Inflammatory macrophage treated with lipopolysaccharide for 1 hour (primary cell): ENCODE measurements at regions not wholly inside any gene's neighbourhood (a gene's known extent, or its start where the extent isn't known, plus 50 kb on each side); places are given as distances from the start of the nearest gene placed in this dataset.
"Not testable (repeated sequence)": the region's sequence is repeated elsewhere in the genome, so short reads cannot be mapped to it uniquely, and the experiment has no call there.

Source experiments
- DNase-seq, 2 donors: peaks; one replicate each; pipeline ENCODE4 v3.0.0-alpha.2; 2020 to 2022

DNA sequence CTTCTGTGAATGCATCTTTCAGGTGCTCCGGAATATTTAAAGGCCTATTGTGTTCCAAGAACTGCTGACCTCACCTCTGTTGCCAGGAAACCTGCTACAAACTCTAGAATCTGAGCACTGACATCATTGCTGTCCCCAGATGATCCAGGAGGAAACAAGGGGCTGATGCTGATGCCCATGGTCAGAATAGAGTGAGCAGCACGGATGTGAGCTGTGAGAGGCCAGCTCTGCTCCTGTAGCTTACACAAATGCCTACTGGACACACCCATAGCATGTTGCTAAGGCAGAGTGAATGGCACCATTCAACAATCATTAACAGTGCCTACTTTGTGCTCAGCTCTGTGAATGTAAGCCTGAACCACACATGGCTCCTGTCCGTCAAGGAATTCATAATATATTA, 276.7 kb upstream of the API5 start:
- DNase-seq: no peak

DNA sequence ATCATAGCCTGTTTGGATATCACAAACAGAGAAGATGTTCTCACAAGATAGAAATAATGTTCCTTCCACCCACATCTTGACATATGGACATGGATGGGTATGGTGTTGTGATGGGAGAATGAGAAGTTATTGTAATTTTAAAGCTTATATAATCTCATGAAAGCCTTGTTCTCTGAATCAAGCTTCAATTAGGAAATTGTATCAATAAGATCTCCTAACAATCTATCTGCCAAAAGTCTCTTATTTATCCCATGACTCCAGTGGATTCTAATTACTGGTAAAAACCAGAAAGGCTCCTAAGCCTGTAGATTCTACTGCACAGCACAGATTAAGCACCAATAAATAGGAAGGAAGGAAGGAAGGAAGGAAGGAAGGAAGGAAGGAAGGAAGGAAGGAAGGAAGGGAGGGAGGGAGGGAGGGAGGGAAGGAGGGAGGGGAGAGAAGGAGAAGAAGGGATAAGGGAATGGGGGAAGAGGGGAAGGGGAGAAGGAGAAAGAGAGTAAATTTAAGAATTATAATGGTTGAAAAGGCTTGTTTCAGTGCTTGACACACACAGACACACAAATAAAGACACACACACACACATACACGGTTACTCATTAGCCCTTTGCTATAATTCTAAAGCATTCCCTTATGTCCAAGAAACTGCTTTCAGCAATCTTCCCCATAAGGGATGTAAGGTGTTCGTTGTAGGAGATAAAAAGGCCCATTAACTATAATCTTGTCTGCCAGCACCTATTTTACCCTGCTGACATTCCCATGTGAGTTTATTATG, 258.0 kb upstream of the API5 start:
- no peak for DNase-seq

DNA sequence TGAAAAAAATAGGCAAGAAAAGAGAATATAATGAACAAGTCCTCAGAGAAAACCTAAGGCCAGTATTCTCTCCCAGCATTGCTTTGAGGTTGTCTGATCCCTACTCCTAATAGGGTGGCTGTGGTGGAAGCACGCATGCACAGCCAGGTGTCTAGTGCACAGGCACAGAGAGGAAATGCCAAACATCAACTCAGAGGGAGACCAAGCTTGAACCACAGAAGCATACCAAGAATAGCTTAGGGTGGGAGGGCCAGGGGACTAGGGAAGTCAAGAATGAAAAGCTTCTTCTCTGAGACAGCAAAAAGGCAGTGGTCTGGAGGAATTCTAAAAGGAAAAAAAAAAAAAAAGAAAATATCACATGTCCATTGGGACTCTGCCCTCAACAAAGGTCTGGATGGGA, 244.1 kb upstream of the API5 start:
- DNase-seq: no peak

DNA sequence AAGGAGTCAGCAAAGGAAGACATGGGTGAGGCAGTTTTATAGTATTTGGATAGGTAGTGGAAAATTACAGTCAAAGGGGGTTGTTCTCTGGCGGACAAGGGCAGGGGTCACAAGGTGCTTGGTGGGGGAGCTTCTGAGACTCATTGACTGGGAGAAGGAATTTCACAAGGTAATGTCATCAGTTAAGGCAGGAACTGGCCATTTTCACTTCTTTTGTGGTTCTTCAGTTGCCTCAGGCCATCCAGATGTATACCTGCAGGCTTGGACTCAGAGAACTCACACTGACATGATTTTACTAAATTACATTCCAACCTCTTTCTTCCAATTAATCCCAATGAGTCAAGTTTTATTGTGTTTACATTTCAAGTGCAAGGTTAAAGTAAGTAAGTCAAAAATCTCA, 240.5 kb upstream of the API5 start:
- DNase-seq: no peak

DNA sequence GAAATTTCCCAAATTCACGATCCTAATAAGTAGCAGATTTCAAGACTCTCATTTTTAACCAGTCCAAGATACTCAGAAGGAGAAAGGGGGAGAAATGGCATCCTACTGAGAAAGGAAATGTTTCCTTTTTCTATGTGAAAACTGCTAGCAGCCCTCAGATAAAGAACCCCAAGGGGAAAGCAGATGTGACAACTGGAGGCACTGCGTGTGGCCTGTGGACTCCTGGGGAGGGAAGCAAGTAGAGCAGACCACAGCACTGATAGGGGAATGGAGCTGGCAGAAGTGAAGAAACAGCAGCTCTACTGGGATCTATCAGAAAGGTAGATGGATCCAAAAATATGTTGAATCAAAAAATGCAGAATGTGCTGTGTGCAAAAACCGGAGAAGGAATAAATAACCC, 239.7 kb upstream of the API5 start:
- no peak for DNase-seq

DNA sequence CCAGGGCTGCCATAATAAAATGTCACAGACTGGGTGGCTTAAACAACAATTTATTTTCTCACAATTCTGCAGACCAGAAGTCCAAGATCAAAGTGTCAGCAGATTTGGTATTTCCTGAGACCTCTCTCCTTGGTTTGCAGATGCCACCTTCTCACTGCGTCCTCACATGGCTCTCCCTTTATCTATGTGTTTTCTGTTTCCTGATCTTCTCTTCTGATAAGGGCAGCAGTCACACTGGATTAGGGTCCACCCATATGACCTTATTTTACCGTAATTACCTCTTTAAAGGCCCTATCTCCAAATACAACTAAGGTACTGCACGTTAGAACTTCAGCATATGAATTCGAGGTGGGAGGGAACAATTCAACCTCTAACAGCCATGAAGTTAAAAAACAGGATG, 238.9 kb upstream of the API5 start:
- DNase-seq: no peak

DNA sequence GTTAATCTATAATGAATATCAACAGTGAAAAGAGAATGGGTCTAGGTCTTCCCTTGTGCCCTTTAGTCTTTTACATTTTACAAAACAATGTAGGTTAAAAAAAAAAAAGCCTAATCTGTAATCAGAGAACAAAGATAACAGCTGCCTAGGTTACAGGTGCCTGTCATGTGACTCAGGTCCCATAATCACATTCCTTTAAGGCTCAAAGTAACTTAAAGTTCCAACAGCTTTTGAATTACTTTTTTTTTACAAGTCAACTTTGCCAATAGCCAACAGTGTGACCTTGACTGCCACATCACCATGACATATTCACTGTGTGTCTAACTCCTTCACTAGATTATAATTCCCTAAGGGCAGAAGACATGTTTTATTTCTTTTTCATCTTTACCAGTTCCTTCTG, 237.0 kb upstream of the API5 start:
- no peak for DNase-seq

DNA sequence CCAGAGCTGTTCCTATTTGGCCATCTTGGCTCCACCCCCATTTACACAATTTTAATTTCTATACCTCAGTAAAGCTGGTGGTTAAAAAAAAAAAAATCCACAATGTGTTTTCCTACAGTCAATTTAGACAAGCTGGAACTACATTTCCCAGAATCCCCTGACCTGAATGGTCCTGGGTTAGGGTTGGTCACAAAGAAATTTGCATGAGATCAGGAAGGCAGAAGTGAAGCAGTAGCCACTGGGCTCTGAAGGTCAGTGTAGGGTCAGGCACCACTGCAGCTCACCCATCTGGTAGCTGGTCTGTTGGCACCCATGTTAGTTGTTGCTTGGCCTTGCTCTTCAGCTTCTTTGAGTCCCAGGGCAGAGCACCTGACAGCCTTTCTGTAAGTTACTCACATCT, 210.7 kb upstream of the API5 start:
- DNase-seq: no peak

DNA sequence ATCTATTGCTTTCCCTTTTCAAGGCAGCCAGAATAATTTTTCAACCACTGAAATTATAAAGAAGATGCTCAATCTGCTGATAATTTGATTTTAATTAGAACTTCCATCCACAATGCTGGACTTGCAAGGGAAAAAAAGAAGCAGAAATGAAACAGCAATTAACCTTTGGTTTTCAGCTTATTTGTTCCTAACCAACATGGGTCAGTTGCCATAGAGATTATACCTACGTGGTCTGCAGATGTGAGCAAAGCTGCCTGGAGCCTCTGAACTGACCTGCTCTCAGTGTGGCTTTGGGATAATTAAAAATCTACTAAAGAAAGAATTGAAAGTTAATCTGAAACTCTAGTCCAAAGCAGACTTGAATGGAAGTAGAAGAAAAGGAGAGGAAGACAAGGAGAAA, 195.7 kb upstream of the API5 start:
- DNase-seq: no peak

DNA sequence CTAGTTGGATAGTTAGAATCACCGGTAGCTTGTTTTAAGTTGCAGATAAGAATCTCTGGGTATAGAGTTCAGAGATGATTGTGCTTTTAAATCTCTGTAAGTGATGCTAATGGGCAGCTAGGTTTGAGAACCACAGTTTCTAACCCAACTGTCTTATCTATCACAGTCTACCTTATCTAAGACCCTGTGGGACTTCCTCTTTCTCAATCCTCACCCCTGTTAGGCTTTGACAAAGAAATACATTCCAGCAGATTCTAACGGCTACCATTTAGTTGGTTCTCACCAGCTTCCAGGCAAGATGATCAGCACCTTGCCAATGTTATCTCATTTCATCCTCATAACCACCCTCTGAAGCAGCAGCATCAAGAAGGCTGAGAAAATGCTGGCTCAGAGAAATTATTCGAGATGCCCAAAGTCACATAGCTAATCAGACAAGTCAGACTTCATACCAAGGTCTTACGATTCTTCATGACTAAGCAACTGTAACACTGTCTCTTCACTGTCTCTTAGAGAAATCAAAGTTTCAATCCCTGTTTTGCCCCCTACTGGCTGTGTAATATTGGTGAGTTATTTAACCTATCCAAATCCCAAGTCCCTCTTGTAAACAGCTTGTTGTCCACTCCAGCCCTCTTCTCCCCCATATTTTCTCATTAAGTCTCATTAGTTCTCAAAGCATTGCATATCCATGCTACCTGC, 192.4 kb upstream of the API5 start:
- no peak for DNase-seq

DNA sequence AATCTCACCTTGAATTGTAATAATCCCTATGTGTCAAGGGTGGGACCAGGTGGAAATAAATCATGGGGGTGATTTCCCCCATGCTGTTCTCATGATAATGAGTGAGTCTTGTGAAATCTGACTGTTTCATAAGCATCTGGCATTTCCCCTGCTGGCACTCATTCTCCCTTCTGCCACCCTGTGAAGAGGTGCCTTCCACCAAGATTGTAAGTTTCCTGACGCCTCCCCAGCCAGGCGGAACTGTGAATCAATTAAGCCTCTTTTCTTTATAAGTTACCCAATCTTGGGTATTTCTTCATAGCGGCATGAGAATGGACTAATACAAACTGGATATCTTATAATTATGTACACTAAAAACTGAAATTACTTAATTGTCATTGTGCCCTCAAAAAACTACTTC, 189.2 kb upstream of the API5 start:
- no peak for DNase-seq

DNA sequence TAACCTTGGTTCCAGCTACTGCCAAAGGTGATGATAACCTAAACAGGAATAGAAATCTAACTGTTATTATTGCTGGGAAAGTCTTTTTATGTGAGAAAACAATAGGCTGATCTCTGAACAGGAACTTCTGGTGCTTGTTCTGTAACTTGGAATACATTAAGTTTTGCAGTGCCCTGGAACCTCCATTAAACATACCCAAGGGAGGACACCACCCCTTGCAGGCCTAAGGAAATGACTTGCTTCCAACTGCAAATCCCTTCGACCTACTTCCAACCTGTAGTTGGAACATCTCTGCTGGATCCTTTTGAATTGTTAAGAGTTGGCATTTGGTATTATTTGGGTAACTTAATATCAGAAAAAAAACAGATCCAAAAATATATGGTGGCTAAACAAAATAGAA, 188.4 kb upstream of the API5 start:
- no peak for DNase-seq

DNA sequence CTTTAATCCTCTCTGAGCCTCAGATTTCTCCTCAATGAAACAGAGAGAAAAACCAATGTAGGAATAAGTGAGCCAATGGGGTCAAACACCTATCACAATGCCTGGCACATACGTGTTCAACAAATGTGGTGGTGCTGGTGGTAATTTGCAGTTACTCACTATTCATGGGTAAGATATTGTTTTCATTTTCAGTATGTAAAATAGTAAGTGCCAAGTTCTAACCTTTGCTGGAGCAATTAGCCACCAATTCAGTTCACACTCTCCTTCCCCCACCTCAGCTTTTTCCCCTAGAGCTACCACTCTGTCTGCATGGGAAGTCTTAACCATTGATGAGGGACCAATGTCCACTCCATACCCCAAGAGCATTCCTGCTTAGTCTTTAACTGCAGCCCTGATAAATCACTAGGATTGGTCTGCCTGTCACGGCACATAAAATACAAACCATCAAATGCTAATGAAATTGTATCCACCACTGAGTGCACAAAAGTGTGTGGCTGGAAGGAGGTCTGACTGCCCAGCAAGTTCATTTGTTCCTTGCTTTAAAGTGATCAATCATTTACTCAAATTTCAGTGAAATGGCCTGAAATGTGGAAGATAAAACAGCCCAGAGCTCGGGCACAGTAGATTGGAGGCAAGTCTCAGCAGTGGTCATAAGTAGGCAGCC, 187.4 kb upstream of the API5 start:
- DNase-seq: no peak

DNA sequence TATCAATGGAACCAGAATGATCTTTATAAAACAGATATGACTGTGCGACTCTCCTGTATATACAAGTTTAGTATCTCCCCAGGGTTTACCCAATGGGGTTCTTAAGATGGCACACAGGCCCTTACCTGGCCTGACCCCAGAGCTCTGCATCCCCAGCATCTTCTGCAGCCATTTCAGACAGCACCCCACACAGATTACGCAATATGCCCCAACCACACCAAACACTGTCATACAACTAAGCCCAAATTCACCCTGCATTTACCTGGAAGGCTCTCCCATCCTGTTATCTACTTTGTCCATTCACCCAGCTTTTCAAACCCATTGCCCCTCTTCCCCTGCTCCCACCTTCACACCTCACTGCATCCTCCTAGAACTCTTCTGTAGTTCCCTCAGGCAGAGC, 182.5 kb upstream of the API5 start:
- no peak for DNase-seq

DNA sequence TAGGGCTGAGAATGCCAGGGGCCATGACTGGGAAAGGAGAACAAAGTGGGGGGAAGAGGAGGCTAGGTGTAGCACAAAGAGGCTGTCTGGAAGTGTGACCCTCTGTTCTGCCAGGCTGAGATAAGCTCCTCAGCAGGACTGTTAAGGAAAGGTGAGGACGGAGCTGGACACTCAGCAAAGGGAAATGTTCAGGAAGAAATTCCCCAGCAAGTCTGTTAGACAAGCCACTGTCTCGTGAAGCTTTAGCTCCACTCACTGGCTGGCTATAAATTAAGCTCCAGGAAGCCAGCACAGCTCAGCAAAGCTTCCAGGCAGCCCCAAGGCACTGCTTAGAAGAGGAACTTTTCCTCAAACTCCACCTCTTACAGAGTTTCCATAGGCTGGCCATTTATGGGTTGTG, 181.2 kb upstream of the API5 start:
- DNase-seq: no peak

DNA sequence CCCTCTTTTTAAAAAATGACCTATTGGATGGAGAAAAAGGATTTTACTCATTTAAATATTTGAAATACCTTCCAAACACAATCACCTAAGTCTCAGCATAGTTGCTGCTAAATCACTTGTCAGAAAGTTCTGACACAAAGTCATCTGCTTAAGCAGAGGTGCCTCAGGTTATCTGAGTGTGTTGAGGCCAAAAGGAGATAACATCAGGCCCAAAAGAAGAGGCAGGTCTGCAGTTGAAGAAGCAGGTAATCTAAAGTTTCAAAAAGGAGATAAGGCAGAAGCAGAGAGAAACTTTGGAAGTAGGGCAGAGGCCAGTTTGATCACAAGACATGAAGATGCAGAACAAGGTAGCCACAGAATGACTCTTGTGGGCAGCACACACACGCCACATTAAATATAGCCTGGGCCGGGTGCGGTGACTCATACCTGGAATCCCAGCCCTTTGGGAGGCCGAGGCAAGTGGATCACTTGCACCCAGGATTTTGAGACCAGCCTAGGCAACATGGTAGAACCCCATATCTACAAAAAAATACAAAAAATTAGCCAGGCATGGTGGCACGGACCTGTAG, 175.7 kb upstream of the API5 start:
- no peak for DNase-seq

DNA sequence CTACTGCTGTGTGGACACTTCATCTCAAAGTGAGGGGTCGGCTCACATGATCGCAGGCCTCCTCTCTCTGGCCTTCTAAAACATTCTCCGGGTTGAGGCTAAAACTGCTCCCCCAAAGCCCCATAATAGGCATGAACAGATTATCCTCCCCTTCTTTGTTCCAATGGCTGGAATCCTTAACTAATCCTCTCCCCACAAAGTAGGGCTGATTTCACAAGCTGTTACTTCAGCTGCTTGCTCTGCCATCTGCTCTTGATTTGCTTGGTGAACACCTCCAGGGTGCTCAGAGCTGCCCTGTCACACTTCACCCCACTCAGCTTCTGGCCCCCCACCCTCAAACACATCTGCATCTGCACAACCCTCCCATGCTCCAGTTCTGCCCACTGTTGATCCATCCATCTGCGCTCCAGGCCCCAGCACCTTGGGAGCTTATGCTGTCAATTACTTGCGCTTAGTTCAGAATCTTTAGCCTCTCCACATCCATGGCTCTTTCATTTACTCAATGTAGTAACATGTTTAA, 173.1 kb upstream of the API5 start:
- DNase-seq: no peak

DNA sequence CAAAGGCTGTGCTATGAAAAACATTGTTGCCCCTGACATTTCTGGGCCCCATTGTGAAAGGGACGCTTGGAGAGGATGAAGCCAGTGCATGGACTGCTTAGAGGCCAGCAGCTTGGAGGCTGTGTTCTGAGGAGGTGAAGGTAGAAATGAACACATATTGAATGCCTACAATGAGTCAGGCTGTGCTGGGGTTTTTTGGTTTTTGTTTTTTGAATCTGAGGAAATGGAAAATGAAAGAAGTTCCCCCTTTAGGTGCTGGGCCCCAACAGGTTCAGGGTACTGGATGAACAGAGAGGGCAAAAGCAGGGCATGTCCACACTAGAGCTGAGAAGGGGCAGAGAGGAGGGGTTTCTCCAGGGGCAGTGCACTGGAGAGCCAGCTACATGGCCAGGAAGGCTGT, 166.1 kb upstream of the API5 start:
- DNase-seq: no peak

DNA sequence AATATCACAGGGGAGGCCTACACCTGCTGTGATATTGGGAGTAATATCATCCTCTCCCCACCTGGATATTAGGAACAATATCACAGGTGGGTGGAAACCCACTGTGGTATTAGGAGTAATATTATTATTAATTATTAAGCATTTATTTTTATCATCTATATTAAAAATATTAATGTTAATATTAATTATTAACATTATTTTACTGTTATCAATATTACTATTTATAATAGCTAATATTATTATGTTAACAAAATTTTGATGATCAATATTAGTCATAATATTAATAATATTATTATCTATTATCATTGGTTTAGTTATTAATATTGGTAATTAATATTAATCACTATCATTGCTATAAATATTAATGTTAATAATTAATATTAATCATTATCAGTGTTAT, 161.1 kb upstream of the API5 start:
- DNase-seq: no peak

DNA sequence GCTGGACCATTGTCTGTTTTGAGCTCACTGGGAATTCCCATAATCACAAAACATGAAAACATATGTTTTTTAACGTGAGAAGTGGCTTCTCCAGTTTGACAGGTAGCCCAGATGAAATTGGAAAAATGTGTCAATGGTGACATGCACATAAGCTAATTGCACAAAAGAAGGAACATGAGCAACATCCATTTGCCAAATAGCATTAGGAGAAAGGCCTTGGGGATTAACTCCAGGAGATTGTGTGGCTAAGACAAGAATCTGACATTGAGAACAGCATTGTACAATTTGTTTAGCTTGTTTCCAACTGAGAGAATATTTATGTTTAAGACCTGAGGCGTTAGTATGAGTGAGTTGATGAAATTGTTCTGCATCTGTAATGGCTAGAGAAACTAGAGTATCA, 147.0 kb upstream of the API5 start:
- no peak for DNase-seq

DNA sequence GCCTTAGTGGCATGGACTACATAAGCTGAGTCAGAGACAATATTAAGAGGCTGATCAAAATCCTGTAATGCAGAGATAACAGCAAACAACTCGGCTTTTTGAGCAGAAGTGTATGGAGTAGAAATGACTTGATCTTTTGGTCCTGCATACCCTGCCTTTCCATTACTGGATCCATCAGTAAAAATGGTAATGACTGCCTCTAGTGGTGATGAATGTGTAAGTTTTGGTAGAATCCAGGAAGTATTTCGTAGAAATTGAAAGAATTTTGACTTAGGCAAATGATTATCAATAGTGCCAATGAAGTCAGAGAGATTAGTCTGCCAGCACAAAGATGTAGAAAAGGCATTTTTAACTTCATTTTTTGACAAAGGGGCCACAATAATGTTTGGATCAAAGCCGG, 146.4 kb upstream of the API5 start:
- DNase-seq: not testable (repeated sequence)

DNA sequence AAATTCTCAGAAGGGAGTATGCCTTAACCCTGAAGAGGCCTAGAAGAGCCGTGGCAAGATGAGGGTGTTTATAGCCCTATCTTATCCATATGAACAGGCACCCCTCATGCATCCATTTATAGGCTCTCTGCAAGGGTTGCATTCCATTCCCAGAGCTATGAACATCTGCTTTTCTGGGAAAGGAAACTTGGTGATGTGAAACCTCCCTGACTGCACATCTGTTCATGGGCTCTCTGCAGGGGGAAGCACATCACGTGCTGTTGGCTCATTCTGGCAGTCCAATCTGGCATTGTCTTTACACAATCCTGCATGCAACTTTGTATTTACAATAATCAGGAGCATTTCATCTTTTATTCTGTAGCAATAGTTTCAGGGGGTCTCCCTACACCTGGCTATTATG, 143.6 kb upstream of the API5 start:
- DNase-seq: not testable (repeated sequence)

DNA sequence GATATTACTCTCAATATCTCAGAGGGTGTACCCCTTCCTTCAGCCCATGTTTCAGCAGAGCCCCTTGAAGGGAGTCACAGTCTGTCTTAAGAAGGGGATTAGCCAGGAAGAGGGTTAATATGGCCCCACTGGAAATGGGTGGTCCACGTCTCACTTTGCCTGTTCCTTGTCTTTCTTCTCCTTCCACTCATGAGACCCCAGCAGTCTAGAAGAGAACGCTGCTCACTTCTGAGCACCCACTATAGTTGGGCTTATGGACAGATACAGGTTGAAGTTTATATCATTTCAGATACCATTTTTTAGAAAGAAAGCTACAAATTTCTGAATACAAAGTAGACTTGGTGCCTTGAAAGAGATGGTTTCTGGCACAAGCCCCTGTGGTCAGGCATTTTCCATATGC, 139.3 kb upstream of the API5 start:
- no peak for DNase-seq

DNA sequence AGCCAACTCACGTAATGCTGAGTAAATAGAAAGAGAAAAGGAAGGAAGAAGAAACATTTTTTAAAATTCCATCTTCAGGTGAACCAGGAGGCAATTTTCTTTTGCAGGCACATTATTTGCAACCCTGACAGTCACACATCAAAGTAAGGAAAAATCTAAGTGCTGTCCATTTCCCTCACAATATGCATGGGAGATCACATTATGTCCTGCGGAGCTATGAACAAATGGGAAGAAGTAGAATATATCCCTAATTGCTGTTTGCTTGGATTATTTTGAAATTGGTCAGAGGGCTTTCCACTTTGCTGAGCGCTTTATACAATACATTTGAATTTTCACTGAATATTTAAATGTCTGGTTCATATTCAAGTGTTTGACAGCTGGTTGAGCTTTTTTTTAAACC, 133.8 kb upstream of the API5 start:
- no peak for DNase-seq
